HCT116 (cell line): ENCODE measurements at regions not wholly inside any gene's neighbourhood (a gene's known extent, or its start where the extent isn't known, plus 50 kb on each side); places are given as distances from the start of the nearest gene placed in this dataset.

Source experiments
- ATAC-seq: fragments of 200-7000 bp; cut with Tn5 transposase; 2 replicates; pipeline ENCODE4 v1.9.1; 2020; ENCODE audit warnings: mild to moderate bottlenecking, moderate library complexity
- BruUV-seq: library from RNA; stranded (reverse); fragments of 400-500 nt; replicated peaks from 2 replicates; lab custom pipeline; 2021; lab: Mats Ljungman, UMichigan
- CTCF ChIA-PET: fragments of 300-600 bp; sonication (Branson Sonifier 250); formaldehyde crosslinking; loops from one replicate; lab custom pipeline; 2021; ENCODE audit warnings: antibody characterized with exemption; lab: Charles Lee
- POLR2A ChIA-PET: fragments of 300-600, 350-600 bp; sonication (Branson Sonifier 250); formaldehyde crosslinking; loops from one replicate; lab custom pipeline; 2021; ENCODE audit warnings: antibody characterized with exemption; lab: Charles Lee
- RAD21 ChIA-PET, 2 experiments: fragments of 300-600 bp; sonication (Branson Sonifier 250); formaldehyde crosslinking; loops; one replicate each; lab custom pipeline; 2023; ENCODE audit warnings: low total read pairs in 2 of 2; ENCODE audit not compliant: uncharacterized antibody in 2 of 2, unreplicated experiment in 2 of 2, low non-redundant PET in 1 of 2; lab: Charles Lee
- DNase-seq: peaks from one replicate; pipeline ENCODE4 v3.0.0-alpha.2; 2010; ENCODE audit warnings: low read depth, low spot score
- H2AFZ ChIP-seq: fragments of 200-600 bp; shearing (Covaris generic), sonication (generic); 2 replicates; pipeline ENCODE4 v1.6.1; 2017; ENCODE audit warnings: low read depth, mixed run types, mixed read lengths, antibody characterized with exemption, low read length; ENCODE audit not compliant: poor library complexity, severe bottlenecking
- H3K27ac ChIP-seq: 2 replicates; pipeline ENCODE4 v1.5.1; 2012; ENCODE audit warnings: low read depth, low read length
- H3K27me3 ChIP-seq: fragments of 200-600 bp; sonication (generic); 2 replicates; pipeline ENCODE4 v1.6.1; 2016; ENCODE audit warnings: mixed run types, low read length, mixed read lengths; ENCODE audit not compliant: insufficient read depth
- H3K36me3 ChIP-seq, 2 experiments: fragments of 200-500 bp in 1 of 2; fragments of 200-600 bp in 1 of 2; sonication (Bioruptor generic) in 1 of 2; sonication (generic) in 1 of 2; 2 replicates each; pipeline versions ENCODE4 v1.5.1 to v1.6.1; 2014 to 2016; ENCODE audit warnings: low read length in 2 of 2, inconsistent platforms in 1 of 2, mixed read lengths in 1 of 2, mixed run types in 1 of 2; ENCODE audit not compliant: insufficient read depth in 2 of 2, control insufficient read depth in 1 of 2
- H3K4me1 ChIP-seq, 2 experiments: fragments of 200-600 bp in 1 of 2; sonication (generic) in 1 of 2; 2 replicates each; pipeline versions ENCODE4 v1.5.1 to v1.6.1; 2012 to 2017; ENCODE audit warnings: low read length in 2 of 2, inconsistent platforms in 1 of 2, mild to moderate bottlenecking in 1 of 2, mixed read lengths in 1 of 2, mixed run types in 1 of 2, moderate library complexity in 1 of 2; ENCODE audit not compliant: insufficient read depth in 2 of 2, control insufficient read depth in 1 of 2
- H3K4me2 ChIP-seq: fragments of 200-600 bp; sonication (generic); 2 replicates; pipeline ENCODE4 v1.6.1; 2017; ENCODE audit warnings: mixed run types, low read length, mixed read lengths
- H3K4me3 ChIP-seq, 2 experiments: fragments of 200-600 bp in 1 of 2; sonication (generic) in 1 of 2; replicated peaks in 1 of 2; 2 replicates each; pipeline ENCODE4 v1.5.1; 2011 to 2016; ENCODE audit warnings: low read length in 2 of 2, control low read depth in 1 of 2, low read depth in 1 of 2, mild to moderate bottlenecking in 1 of 2, mixed read lengths in 1 of 2, mixed run types in 1 of 2
- H3K79me2 ChIP-seq: fragments of 200-600 bp; sonication (generic); 2 replicates; pipeline ENCODE4 v1.6.1; 2017; ENCODE audit warnings: mild to moderate bottlenecking, mixed run types, low read length, moderate library complexity, mixed read lengths; ENCODE audit not compliant: insufficient read depth
- H3K9ac ChIP-seq: fragments of 200-600 bp; sonication (generic); 2 replicates; pipeline ENCODE4 v1.6.1; 2016; ENCODE audit warnings: low read length, mixed read lengths
- H3K9me2 ChIP-seq: fragments of 200-600 bp; sonication (generic), shearing (Covaris generic); 2 replicates; pipeline ENCODE4 v1.6.1; 2017; ENCODE audit warnings: mixed run types, mild to moderate bottlenecking, moderate library complexity; ENCODE audit not compliant: insufficient read depth
- H3K9me3 ChIP-seq, 2 experiments: fragments of 200-500 bp in 1 of 2; fragments of 200-600 bp in 1 of 2; sonication (Bioruptor generic) in 1 of 2; sonication (generic) in 1 of 2; 2 replicates each; pipeline ENCODE4 v1.6.1; 2014 to 2017; ENCODE audit warnings: low read length in 2 of 2, mixed read lengths in 2 of 2, inconsistent platforms in 1 of 2, low read depth in 1 of 2, mild to moderate bottlenecking in 1 of 2, mixed run types in 1 of 2, moderate library complexity in 1 of 2; ENCODE audit not compliant: control insufficient read depth in 1 of 2, insufficient read depth in 1 of 2
- H4K20me1 ChIP-seq: fragments of 200-600 bp; sonication (generic), shearing (Covaris generic); 2 replicates; pipeline ENCODE4 v1.6.1; 2017; ENCODE audit warnings: mixed run types, mild to moderate bottlenecking, moderate library complexity; ENCODE audit not compliant: insufficient read depth
- CBX3 ChIP-seq: IDR thresholded peaks from 2 replicates; pipeline ENCODE4 v1.6.1; 2012; ENCODE audit warnings: low read depth
- EGR1 ChIP-seq: IDR thresholded peaks from 2 replicates; pipeline ENCODE4 v1.6.1; 2012; ENCODE audit warnings: low read depth
- EZH2 ChIP-seq: fragments of 200-600 bp; sonication (generic); IDR thresholded peaks from 2 replicates; pipeline ENCODE4 v1.6.1; 2017; ENCODE audit warnings: antibody characterized with exemption, mixed run types
- FOSL1 ChIP-seq: IDR thresholded peaks from 2 replicates; pipeline ENCODE4 v1.6.1; 2012; ENCODE audit warnings: low read depth
- JUND ChIP-seq: IDR thresholded peaks from 2 replicates; pipeline ENCODE4 v1.6.1; 2012
- SIN3A ChIP-seq: IDR thresholded peaks from 2 replicates; pipeline ENCODE4 v1.6.1; 2012; ENCODE audit warnings: low read depth
- SP1 ChIP-seq: IDR thresholded peaks from 2 replicates; pipeline ENCODE4 v1.6.1; 2012; ENCODE audit warnings: low read depth
- TCF7L2 ChIP-seq: IDR thresholded peaks from 2 replicates; pipeline ENCODE4 v1.7.0; 2011; ENCODE audit warnings: borderline replicate concordance, inconsistent platforms; ENCODE audit not compliant: insufficient read depth, insufficient read length; ENCODE audit errors: extremely low read depth
- YY1 ChIP-seq: IDR thresholded peaks from 2 replicates; pipeline ENCODE4 v1.6.1; 2011; ENCODE audit warnings: low read length, low read depth, moderate library complexity, mild to moderate bottlenecking; ENCODE audit not compliant: insufficient replicate concordance; ENCODE audit errors: extremely low read depth
- intact Hi-C: fragments of 100-400 bp; cut with micrococcal nuclease; formaldehyde crosslinking; loops from 2 replicates; pipeline ENCODE4 v1.10.0; 2022

DNA sequence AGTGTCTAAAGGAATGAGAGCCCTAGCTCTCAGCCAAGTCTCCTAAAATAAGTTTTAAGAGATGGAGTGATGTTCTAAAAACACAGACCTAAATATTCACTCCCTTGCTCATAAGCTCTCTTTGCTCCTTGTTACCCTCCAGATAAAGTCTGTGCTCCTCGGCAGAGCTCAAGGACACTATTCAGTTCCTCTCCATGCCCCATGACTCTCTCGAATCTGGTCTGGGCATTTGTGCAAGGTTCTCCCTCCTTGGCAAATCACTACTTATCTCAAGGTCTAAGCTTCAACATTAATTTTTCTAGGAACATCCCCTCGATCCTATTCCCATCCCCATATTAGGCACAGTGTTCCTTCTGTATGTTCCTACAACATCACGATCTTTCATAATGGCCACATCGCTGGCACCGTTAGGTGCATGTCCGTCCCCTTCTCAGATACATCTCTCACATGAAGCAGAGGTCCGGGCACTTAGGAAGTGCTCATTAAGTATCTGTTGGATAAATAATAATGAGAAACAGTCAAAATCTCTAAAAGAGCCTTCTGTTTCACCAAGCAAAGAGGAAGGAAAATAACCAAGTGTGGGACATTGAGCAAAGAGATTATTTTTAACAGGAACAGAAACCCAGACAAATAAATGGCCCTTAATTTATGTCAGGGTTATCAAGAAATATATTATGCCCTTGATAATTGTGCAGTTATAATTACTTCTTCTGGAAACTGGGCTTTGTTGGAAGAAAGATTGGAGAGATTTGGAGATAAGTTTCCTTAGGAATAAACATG, 85.9 kb upstream of the HTR4 start:
- no peak for TF ChIP-seq JUND
- no peak for TF ChIP-seq CBX3
- no peak for TF ChIP-seq EZH2
- no peak for TF ChIP-seq SIN3A
- no peak for TF ChIP-seq TCF7L2
- TF ChIP-seq FOSL1: no peak
- TF ChIP-seq EGR1: no peak
- TF ChIP-seq SP1: no peak
- no peak for TF ChIP-seq YY1
- TF ChIP-seq, all 23 proteins: peak for 0
- Histone ChIP-seq H3K4me3 (no peak overlapping the region), H3K27me3 (no peaks in the 10 kb centered on the region), H3K36me3 (no peaks in the 10 kb centered on the region), H3K79me2 (no peaks in the 10 kb centered on the region), H2AFZ (no peak overlapping the region), H3K9me3 (no peaks in the 10 kb centered on the region), H3K4me2 (no peak overlapping the region), H3K9ac (no peak overlapping the region), H3K9me2 (no peaks in the 10 kb centered on the region), H4K20me1 (no peaks in the 10 kb centered on the region), H3K27ac (no peak overlapping the region), H3K4me1 (no peaks in the 10 kb centered on the region)
- ChIA-PET CTCF (interaction anchor here (0.7 to 7.6 kb wide), 11 partner anchors 9 to 529 kb away, joined by 3 to 102 read pairs (median 18); no protein-coding TSS in a partner anchor), POLR2A (no interaction called here), RAD21 (interaction anchor here in 1 of 2 experiments (1.9 kb wide), 1 partner anchor 374 kb away, joined by 19 read pairs; no protein-coding TSS in a partner anchor)
- intact Hi-C loops: loop anchor here (2.0 to 5.0 kb wide), 2 partner anchors 77 to 375 kb away; no protein-coding TSS in a partner anchor
- DNase-seq (no peak), ATAC-seq (no peak)
- no TSS peak for BruUV-seq
